Esophagus squamous epithelium (tissue), 4 donors: ENCODE measurements at regions not wholly inside any gene's neighbourhood (a gene's known extent, or its start where the extent isn't known, plus 50 kb on each side); places are given as distances from the start of the nearest gene placed in this dataset.

Experiments used
- POLR2A ChIP-seq, 4 donors: fragments of 450-650 bp; IDR thresholded peaks; one replicate each; pipeline ENCODE4 v1.6.1; 2017; ENCODE audit warnings: antibody characterized with exemption in 4 of 4, mild to moderate bottlenecking in 4 of 4, moderate library complexity in 3 of 4
- TF ChIP-seq, protein P1 (sequence below), 6 experiments: fragments of 450-650 bp in 4 of 6; fragments of 200-600 bp in 2 of 6; sonication (generic) in 2 of 6; IDR thresholded peaks; one replicate each; pipeline ENCODE4 v1.5.1; 2016 to 2019; ENCODE audit warnings: antibody characterized with exemption in 6 of 6, mild to moderate bottlenecking in 4 of 6, moderate library complexity in 4 of 6

DNA sequence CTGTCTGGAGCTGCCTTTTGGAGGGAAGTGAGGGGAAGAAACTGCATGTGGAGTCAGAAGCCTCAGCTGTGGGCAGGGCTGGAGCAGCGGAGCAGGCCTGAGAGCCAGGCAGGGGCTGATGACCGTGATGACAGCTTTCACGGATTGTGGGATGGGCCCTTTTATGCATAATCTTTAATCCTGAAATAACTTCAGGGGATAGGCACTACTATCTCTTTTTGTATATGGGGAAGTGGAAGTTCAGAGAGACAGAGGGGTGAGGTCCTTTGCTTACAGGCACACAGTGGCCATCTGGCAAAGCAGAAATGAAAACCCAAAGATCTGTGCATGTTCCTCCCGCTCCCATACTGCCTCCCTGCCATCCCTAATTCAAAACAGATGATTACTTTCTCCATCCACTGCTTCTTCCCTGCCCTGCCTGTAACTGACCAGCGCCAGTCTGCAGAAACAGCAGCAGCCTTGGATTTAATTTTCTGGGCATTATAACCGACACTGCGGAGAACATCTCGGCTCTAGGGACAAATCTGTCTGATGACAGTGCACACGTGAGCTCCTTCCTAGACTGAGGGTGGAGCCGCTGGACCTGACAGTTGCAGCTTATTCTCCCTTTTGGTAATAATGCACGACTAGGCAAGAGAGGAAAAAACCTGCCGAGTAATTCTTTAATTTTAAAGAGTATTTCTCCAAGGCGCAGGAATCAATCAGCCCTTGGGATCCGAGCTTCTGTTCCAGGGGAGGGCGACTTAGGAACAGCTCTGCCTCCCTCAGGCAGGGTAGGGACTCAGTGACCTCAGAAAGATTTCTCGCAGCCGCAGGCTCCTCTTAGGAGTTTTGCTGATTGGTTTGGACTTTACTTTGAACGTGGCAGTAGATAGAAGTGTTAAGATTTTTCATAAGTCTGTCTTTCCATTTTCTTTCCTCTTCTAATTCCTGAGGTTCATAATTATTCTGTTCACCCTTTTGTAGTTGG is 95.4 kb downstream of the UTP18 start:
- TF ChIP-seq POLR2A (IDR thresholded peaks at IDR 0.05), result no peak
- TF ChIP-seq, protein P1, sequence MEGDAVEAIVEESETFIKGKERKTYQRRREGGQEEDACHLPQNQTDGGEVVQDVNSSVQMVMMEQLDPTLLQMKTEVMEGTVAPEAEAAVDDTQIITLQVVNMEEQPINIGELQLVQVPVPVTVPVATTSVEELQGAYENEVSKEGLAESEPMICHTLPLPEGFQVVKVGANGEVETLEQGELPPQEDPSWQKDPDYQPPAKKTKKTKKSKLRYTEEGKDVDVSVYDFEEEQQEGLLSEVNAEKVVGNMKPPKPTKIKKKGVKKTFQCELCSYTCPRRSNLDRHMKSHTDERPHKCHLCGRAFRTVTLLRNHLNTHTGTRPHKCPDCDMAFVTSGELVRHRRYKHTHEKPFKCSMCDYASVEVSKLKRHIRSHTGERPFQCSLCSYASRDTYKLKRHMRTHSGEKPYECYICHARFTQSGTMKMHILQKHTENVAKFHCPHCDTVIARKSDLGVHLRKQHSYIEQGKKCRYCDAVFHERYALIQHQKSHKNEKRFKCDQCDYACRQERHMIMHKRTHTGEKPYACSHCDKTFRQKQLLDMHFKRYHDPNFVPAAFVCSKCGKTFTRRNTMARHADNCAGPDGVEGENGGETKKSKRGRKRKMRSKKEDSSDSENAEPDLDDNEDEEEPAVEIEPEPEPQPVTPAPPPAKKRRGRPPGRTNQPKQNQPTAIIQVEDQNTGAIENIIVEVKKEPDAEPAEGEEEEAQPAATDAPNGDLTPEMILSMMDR (IDR thresholded peaks at IDR 0.05), result no peak
